GM23248 (cell line): ENCODE measurements at regions not wholly inside any gene's neighbourhood (a gene's known extent, or its start where the extent isn't known, plus 50 kb on each side); places are given as distances from the start of the nearest gene placed in this dataset.

Experiments used
- DNase-seq: peaks from one replicate; pipeline ENCODE4 v3.0.0-alpha.2; 2015
- H2AFZ ChIP-seq: fragments of 200-600 bp; sonication (generic); 2 replicates; pipeline ENCODE4 v1.6.1; 2016; ENCODE audit warnings: antibody characterized with exemption
- H3F3A ChIP-seq: fragments of 200-600 bp; sonication (generic); 2 replicates; pipeline ENCODE4 v1.6.1; 2016; ENCODE audit warnings: mild to moderate bottlenecking, antibody characterized with exemption, mixed run types; ENCODE audit not compliant: insufficient read depth
- H3K27ac ChIP-seq: fragments of 200-600 bp; sonication (generic); 2 replicates; pipeline ENCODE4 v1.5.1; 2016; ENCODE audit warnings: mild to moderate bottlenecking
- H3K27me3 ChIP-seq: fragments of 200-600 bp; sonication (generic); replicated peaks from 2 replicates; pipeline ENCODE4 v1.6.1; 2016; ENCODE audit warnings: mild to moderate bottlenecking; ENCODE audit not compliant: insufficient read depth
- H3K36me3 ChIP-seq: fragments of 200-600 bp; sonication (generic); 2 replicates; pipeline ENCODE4 v1.6.1; 2016; ENCODE audit warnings: low read depth, mild to moderate bottlenecking
- H3K4me1 ChIP-seq: fragments of 200-600 bp; sonication (generic); 2 replicates; pipeline ENCODE4 v1.6.1; 2016; ENCODE audit warnings: mild to moderate bottlenecking; ENCODE audit not compliant: insufficient read depth
- H3K4me2 ChIP-seq: fragments of 200-600 bp; sonication (generic); one replicate; pipeline ENCODE4 v1.6.1; 2016; ENCODE audit warnings: mild to moderate bottlenecking; ENCODE audit not compliant: unreplicated experiment
- H3K4me3 ChIP-seq: fragments of 200-600 bp; sonication (generic); 2 replicates; pipeline ENCODE4 v1.5.1; 2016; ENCODE audit warnings: mild to moderate bottlenecking
- H3K79me2 ChIP-seq: fragments of 200-600 bp; sonication (generic); 2 replicates; pipeline ENCODE4 v1.6.1; 2016; ENCODE audit warnings: mild to moderate bottlenecking; ENCODE audit not compliant: insufficient read depth
- H3K9ac ChIP-seq: fragments of 200-600 bp; sonication (generic); 2 replicates; pipeline ENCODE4 v1.6.1; 2016; ENCODE audit warnings: mild to moderate bottlenecking
- H3K9me2 ChIP-seq: fragments of 200-600 bp; sonication (generic); 2 replicates; pipeline ENCODE4 v1.6.1; 2016; ENCODE audit warnings: mixed run types, mild to moderate bottlenecking, moderate library complexity; ENCODE audit not compliant: insufficient read depth
- H3K9me3 ChIP-seq: fragments of 200-600 bp; sonication (generic); one replicate; pipeline ENCODE4 v1.6.1; 2017; ENCODE audit warnings: low read depth
- H4K20me1 ChIP-seq: fragments of 200-600 bp; sonication (generic); 2 replicates; pipeline ENCODE4 v1.6.0; 2016; ENCODE audit not compliant: insufficient read depth
- EZH2 ChIP-seq: fragments of 200-600 bp; sonication (generic); IDR thresholded peaks from 2 replicates; pipeline ENCODE4 v1.6.1; 2018; ENCODE audit warnings: antibody characterized with exemption, mild to moderate bottlenecking; ENCODE audit not compliant: insufficient read depth, poor library complexity, severe bottlenecking
- EZH2phosphoT487 ChIP-seq: fragments of 200-600 bp; sonication (generic); IDR thresholded peaks from 2 replicates; pipeline ENCODE4 v1.6.1; 2018; ENCODE audit warnings: antibody characterized with exemption, moderate library complexity, mild to moderate bottlenecking, low read depth; ENCODE audit not compliant: insufficient read depth
- WGBS, 2 experiments: methylation state at CpG; one replicate each; pipeline ENCODE4 v1.1.6; 2015 to 2017; ENCODE audit warnings: low lambda C conversion rate in 2 of 2, low coverage in 1 of 2; ENCODE audit errors: missing lambda C conversion rate in 2 of 2; 5-methylcytosine and 5-hydroxymethylcytosine counted together
- in situ Hi-C: fragments of 300-500 bp; cut with MboI; formaldehyde crosslinking; loops from 2 replicates; pipeline ENCODE4 v1.15.0; 2020

- no peak overlapping the region; the same call in 1 of the 2 replicates for H3K9ac ChIP-seq
- H3K4me3 ChIP-seq = peak overlapping the region; percentile 34; the same call in 1 of the 2 replicates
- H3K27ac ChIP-seq = no peak overlapping the region
- TF ChIP-seq EZH2 (no peak), EZH2phosphoT487 (no peak)
- peaks cover 24% of the 10 kb centered on the region for H3K27me3 ChIP-seq
- peak; percentile 9 for DNase-seq
- peak overlapping the region; percentile 30 for H3K4me2 ChIP-seq
- H3K9me2 ChIP-seq = no peaks in the 10 kb centered on the region
- peak overlapping the region; percentile 49 for H2AFZ ChIP-seq
- H3K36me3 ChIP-seq = no peaks in the 10 kb centered on the region
- in situ Hi-C loops = no loop called here
- no peaks in the 10 kb centered on the region for H3K4me1 ChIP-seq
- no peaks in the 10 kb centered on the region for H3F3A ChIP-seq
- no peaks in the 10 kb centered on the region for H3K79me2 ChIP-seq
- H3K9me3 ChIP-seq = no peaks in the 10 kb centered on the region
- no peaks in the 10 kb centered on the region for H4K20me1 ChIP-seq
- 33 to 34% methylated on average over 17 of the region's 17 CpGs for WGBS, 2 experiments
Measured at GRCh38 chr20:56943946-56944945, 315.1 kb downstream of the TFAP2C start.

GRCh38 chr20:56945057-56945456, 316.0 kb downstream of the TFAP2C start:
- no peak overlapping the region; the same call in 1 of the 2 replicates for H3K9ac ChIP-seq
- no peaks in the 10 kb centered on the region for H3K9me2 ChIP-seq
- peak overlapping the region; percentile 34; the same call in 1 of the 2 replicates for H3K4me3 ChIP-seq
- no peak for TF ChIP-seq EZH2phosphoT487
- no peak for TF ChIP-seq EZH2
- no peaks in the 10 kb centered on the region for H3K4me1 ChIP-seq
- no peaks in the 10 kb centered on the region for H4K20me1 ChIP-seq
- H3F3A ChIP-seq = no peaks in the 10 kb centered on the region
- H3K27ac ChIP-seq = no peak overlapping the region
- in situ Hi-C loops = no loop called here
- H3K9me3 ChIP-seq = no peaks in the 10 kb centered on the region
- H2AFZ ChIP-seq = peak overlapping the region; percentile 49
- H3K27me3 ChIP-seq = peaks cover 27% of the 10 kb centered on the region
- no peaks in the 10 kb centered on the region for H3K36me3 ChIP-seq
- H3K4me2 ChIP-seq = peak overlapping the region; percentile 30
- H3K79me2 ChIP-seq = no peaks in the 10 kb centered on the region
- WGBS, 2 experiments = 39 to 45% methylated on average over 5 of the region's 5 CpGs
- DNase-seq = peak; percentile 68

- no peak overlapping the region for H3K4me3 ChIP-seq
- no peaks in the 10 kb centered on the region for H3K79me2 ChIP-seq
- no peak overlapping the region for H3K27ac ChIP-seq
- no peaks in the 10 kb centered on the region for H3K4me1 ChIP-seq
- no peaks in the 10 kb centered on the region for H3K9me3 ChIP-seq
- H3K9me2 ChIP-seq = no peaks in the 10 kb centered on the region
- H3K4me2 ChIP-seq = no peak overlapping the region
- peaks cover 33% of the 10 kb centered on the region for H3K27me3 ChIP-seq
- no peaks in the 10 kb centered on the region for H4K20me1 ChIP-seq
- no peak overlapping the region for H3K9ac ChIP-seq
- H3K36me3 ChIP-seq = no peaks in the 10 kb centered on the region
- no peak for TF ChIP-seq EZH2phosphoT487
- TF ChIP-seq EZH2 = no peak
- no peaks in the 10 kb centered on the region for H3F3A ChIP-seq
- 70 to 73% methylated on average over 4 to 5 of the region's 5 CpGs for WGBS, 2 experiments
- in situ Hi-C loops = no loop called here
- DNase-seq = no peak
- no peak overlapping the region for H2AFZ ChIP-seq
Measured at GRCh38 chr20:56945901-56946300, 316.8 kb downstream of the TFAP2C start.

- H3K4me2 ChIP-seq = no peak overlapping the region
- no peak overlapping the region for H3K9ac ChIP-seq
- H3K36me3 ChIP-seq = no peaks in the 10 kb centered on the region
- H3K4me3 ChIP-seq = no peak overlapping the region
- in situ Hi-C loops = no loop called here
- no peaks in the 10 kb centered on the region; the same call in 1 of the 2 replicates for H3K4me1 ChIP-seq
- TF ChIP-seq EZH2 (no peak), EZH2phosphoT487 (no peak)
- H4K20me1 ChIP-seq = no peaks in the 10 kb centered on the region
- no peak overlapping the region for H3K27ac ChIP-seq
- no peak for DNase-seq
- no peaks in the 10 kb centered on the region for H3K9me2 ChIP-seq
- no peaks in the 10 kb centered on the region for H3K9me3 ChIP-seq
- 74 to 95% methylated on average over 6 of the region's 6 CpGs for WGBS, 2 experiments
- no peak overlapping the region for H2AFZ ChIP-seq
- no peaks in the 10 kb centered on the region for H3K79me2 ChIP-seq
- H3F3A ChIP-seq = no peaks in the 10 kb centered on the region
- H3K27me3 ChIP-seq = peaks cover 60% of the 10 kb centered on the region
Measured at GRCh38 chr20:56949318-56949717, 317.1 kb downstream of the BMP7 start.
